PFSK-1 (cell line): ENCODE measurements at regions not wholly inside any gene's neighbourhood (a gene's known extent, or its start where the extent isn't known, plus 50 kb on each side); places are given as distances from the start of the nearest gene placed in this dataset.

ENCODE experiments used
- FOXP2 ChIP-seq: optimal IDR thresholded peaks from 2 replicates; pipeline ENCODE3; 2011; ENCODE audit warnings: borderline replicate concordance, control low read depth, inconsistent platforms; ENCODE audit not compliant: insufficient read depth; ENCODE audit errors: extremely low read length, extremely low read depth
- POLR2AphosphoS5 ChIP-seq: IDR thresholded peaks from 2 replicates; pipeline ENCODE4 v1.6.1; 2012; ENCODE audit warnings: low read depth, mild to moderate bottlenecking, control low read depth, low read length, moderate library complexity
- SIN3A ChIP-seq: IDR thresholded peaks from 2 replicates; pipeline ENCODE4 v1.6.1; 2012; ENCODE audit warnings: mild to moderate bottlenecking, low read length, moderate library complexity, borderline replicate concordance; ENCODE audit not compliant: insufficient read depth
- TAF1 ChIP-seq: IDR thresholded peaks from 2 replicates; pipeline ENCODE4 v1.6.1; 2012; ENCODE audit warnings: low read length, control low read depth, borderline replicate concordance; ENCODE audit not compliant: insufficient read depth
- TF ChIP-seq, protein P1 (sequence below), 2 experiments: IDR thresholded peaks; 2 replicates each; pipeline versions ENCODE4 v1.6.1 to v1.8.0; 2011 to 2012; ENCODE audit warnings: low read depth in 2 of 2, low read length in 2 of 2, control low read depth in 1 of 2, inconsistent platforms in 1 of 2, mild to moderate bottlenecking in 1 of 2, moderate library complexity in 1 of 2; ENCODE audit not compliant: insufficient read depth in 1 of 2

- TF ChIP-seq, protein P1, sequence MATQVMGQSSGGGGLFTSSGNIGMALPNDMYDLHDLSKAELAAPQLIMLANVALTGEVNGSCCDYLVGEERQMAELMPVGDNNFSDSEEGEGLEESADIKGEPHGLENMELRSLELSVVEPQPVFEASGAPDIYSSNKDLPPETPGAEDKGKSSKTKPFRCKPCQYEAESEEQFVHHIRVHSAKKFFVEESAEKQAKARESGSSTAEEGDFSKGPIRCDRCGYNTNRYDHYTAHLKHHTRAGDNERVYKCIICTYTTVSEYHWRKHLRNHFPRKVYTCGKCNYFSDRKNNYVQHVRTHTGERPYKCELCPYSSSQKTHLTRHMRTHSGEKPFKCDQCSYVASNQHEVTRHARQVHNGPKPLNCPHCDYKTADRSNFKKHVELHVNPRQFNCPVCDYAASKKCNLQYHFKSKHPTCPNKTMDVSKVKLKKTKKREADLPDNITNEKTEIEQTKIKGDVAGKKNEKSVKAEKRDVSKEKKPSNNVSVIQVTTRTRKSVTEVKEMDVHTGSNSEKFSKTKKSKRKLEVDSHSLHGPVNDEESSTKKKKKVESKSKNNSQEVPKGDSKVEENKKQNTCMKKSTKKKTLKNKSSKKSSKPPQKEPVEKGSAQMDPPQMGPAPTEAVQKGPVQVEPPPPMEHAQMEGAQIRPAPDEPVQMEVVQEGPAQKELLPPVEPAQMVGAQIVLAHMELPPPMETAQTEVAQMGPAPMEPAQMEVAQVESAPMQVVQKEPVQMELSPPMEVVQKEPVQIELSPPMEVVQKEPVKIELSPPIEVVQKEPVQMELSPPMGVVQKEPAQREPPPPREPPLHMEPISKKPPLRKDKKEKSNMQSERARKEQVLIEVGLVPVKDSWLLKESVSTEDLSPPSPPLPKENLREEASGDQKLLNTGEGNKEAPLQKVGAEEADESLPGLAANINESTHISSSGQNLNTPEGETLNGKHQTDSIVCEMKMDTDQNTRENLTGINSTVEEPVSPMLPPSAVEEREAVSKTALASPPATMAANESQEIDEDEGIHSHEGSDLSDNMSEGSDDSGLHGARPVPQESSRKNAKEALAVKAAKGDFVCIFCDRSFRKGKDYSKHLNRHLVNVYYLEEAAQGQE (IDR thresholded peaks at IDR 0.05; ENCODE audit: insufficient read depth in 1 of 2, low read depth in 2 of 2, low read length in 2 of 2), result no peak
- TF ChIP-seq FOXP2 (no peak), POLR2AphosphoS5 (no peak), TAF1 (no peak), SIN3A (no peak)
Observed at GRCh38 chr5:26012078-26012477, 1026.3 kb downstream of the CDH9 start.

GRCh38 chr5:26009742-26010141 is 1028.6 kb downstream of the CDH9 start:
- TF ChIP-seq SIN3A (no peak), FOXP2 (no peak), TAF1 (no peak), POLR2AphosphoS5 (no peak)
- TF ChIP-seq, protein P1 (IDR thresholded peaks at IDR 0.05; ENCODE audit: insufficient read depth in 1 of 2, low read depth in 2 of 2, low read length in 2 of 2), result no peak

GRCh38 chr5:26003966-26004365 is 1034.4 kb downstream of the CDH9 start:
- no peak for TF ChIP-seq POLR2AphosphoS5
- no peak for TF ChIP-seq FOXP2
- no peak for TF ChIP-seq TAF1
- TF ChIP-seq SIN3A, result no peak

- TF ChIP-seq, protein P1 (IDR thresholded peaks at IDR 0.05; ENCODE audit: insufficient read depth in 1 of 2, low read depth in 2 of 2, low read length in 2 of 2), result no peak
- TF ChIP-seq SIN3A, result no peak
- no peak for TF ChIP-seq TAF1
- no peak for TF ChIP-seq POLR2AphosphoS5
- TF ChIP-seq FOXP2, result no peak
Observed at GRCh38 chr5:25995209-25995608, 1043.2 kb downstream of the CDH9 start.

DNA sequence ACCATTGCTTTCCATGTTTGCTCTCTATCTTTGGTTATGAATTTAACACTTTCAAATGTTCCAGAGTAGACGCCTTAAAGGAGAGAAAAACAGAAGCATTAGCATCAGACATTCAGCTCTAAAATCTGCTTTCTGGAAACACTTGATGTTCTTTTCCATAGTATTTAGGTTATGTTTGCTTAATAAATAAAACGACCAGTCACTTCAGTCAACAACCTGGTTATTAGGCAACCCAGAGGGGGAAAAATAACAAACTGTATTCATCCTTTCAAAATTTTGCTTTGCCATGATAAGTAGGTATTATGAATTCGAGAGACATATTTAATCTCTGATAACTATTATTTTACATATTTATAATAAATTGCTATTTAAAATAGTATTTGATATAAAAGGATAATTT is 1044.7 kb downstream of the CDH9 start:
- TF ChIP-seq SIN3A, result no peak
- no peak for TF ChIP-seq TAF1
- TF ChIP-seq POLR2AphosphoS5, result no peak
- TF ChIP-seq, protein P1 (IDR thresholded peaks at IDR 0.05; ENCODE audit: insufficient read depth in 1 of 2, low read depth in 2 of 2, low read length in 2 of 2), result no peak
- TF ChIP-seq FOXP2, result no peak
